Natural killer cell treated with Interleukin-12 subunit alpha and Interleukin-12 subunit beta and Interleukin-15 and Interleukin-18, amount 100 ng/mL, for 72 hours (primary cell): ENCODE measurements at regions not wholly inside any gene's neighbourhood (a gene's known extent, or its start where the extent isn't known, plus 50 kb on each side); places are given as distances from the start of the nearest gene placed in this dataset.

Experiments
- ATAC-seq, 2 donors: fragments of 150-1000 bp; cut with Tn5 transposase in 1 of 2; sonication (Bioruptor Pico), chemical (Tn5 transposase) in 1 of 2; 2 replicates each; pipeline ENCODE4 v1.10.0; 2021
- DNase-seq: peaks from one replicate; pipeline ENCODE4 v3.0.0; 2022; ENCODE audit warnings: low spot score
- H3K27ac Mint-ChIP-seq, 2 donors: 1 replicate in 1 of 2; 2 replicates in 1 of 2; pipeline ENCODE4 v1.8.0; 2022; ENCODE audit warnings: mixed read lengths in 2 of 2, mild to moderate bottlenecking in 1 of 2, moderate library complexity in 1 of 2
- H3K27me3 Mint-ChIP-seq, 2 donors: 1 replicate in 1 of 2; 2 replicates in 1 of 2; pipeline ENCODE4 v1.8.0; 2022; ENCODE audit warnings: mixed read lengths in 2 of 2
- H3K36me3 Mint-ChIP-seq: one replicate; pipeline ENCODE4 v1.8.0; 2022; ENCODE audit warnings: mixed read lengths
- H3K4me1 Mint-ChIP-seq, 2 donors: 1 replicate in 1 of 2; 2 replicates in 1 of 2; pipeline ENCODE4 v1.8.0; 2022; ENCODE audit warnings: low read depth in 2 of 2, mixed read lengths in 2 of 2, mild to moderate bottlenecking in 1 of 2
- H3K4me3 Mint-ChIP-seq: one replicate; pipeline ENCODE4 v1.8.0; 2022; ENCODE audit warnings: mixed read lengths
- H3K9me3 Mint-ChIP-seq: 2 replicates; pipeline ENCODE4 v1.8.0; 2022; ENCODE audit warnings: mixed read lengths

DNA sequence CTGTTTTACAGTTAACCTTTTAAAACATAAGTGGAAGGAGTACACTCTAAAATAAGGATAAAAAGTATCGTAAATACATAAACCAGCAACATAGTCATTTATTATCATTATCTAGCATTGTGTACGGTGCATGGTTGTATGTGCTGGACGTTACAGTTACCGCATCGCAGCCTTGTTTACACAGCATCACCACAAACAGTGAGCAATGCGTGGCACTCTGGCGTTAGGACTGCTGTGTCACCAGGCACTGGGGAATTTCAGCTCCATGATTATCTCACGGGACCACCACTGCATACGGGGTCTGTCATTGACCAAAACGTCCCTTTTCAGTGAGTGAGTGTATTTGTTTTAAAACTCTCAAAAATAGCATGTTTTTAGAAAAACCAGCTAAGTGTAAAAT, 103.0 kb upstream of the SNTG2 start:
- H3K4me3 Mint-ChIP-seq: no peak overlapping the region
- no peak for ATAC-seq

DNA sequence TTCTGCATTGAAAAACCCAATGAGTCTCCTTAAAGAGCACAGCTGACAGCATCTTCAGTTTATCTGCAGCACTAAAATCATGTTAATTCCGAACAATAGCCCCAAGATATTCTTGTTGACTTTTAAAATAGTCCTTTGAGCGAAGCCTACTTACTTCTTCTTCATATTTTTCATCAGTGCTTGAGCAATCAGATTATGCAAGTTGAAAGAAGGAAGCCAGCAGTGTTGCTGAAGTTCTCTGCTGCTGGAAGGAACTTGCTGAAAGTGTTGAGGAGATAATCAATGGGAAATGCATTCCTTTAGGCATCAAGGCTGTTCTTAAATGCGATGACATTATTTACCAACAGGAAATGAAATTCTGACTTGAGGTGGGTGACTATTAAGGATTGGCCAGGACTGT, 105.9 kb upstream of the SNTG2 start:
- no peak for DNase-seq
- H3K4me3 Mint-ChIP-seq: no peak overlapping the region
- ATAC-seq: no peak
- H3K27ac Mint-ChIP-seq: no peak overlapping the region
- H3K4me1 Mint-ChIP-seq: no peaks in the 10 kb centered on the region
- peaks cover 16 to 24% of the 10 kb centered on the region in 2 donors for H3K27me3 Mint-ChIP-seq
- H3K36me3 Mint-ChIP-seq: no peaks in the 10 kb centered on the region
- no peaks in the 10 kb centered on the region for H3K9me3 Mint-ChIP-seq

More for the DNA sequence above, 103.0 kb upstream of the SNTG2 start:
- Mint-ChIP-seq H3K4me1 (peaks cover 0 to 4% of the 10 kb centered on the region in 2 donors), H3K9me3 (no peaks in the 10 kb centered on the region), H3K36me3 (no peaks in the 10 kb centered on the region), H3K27me3 (peaks cover 9 to 17% of the 10 kb centered on the region in 2 donors), H3K27ac (no peak overlapping the region)
- no peak for DNase-seq

DNA sequence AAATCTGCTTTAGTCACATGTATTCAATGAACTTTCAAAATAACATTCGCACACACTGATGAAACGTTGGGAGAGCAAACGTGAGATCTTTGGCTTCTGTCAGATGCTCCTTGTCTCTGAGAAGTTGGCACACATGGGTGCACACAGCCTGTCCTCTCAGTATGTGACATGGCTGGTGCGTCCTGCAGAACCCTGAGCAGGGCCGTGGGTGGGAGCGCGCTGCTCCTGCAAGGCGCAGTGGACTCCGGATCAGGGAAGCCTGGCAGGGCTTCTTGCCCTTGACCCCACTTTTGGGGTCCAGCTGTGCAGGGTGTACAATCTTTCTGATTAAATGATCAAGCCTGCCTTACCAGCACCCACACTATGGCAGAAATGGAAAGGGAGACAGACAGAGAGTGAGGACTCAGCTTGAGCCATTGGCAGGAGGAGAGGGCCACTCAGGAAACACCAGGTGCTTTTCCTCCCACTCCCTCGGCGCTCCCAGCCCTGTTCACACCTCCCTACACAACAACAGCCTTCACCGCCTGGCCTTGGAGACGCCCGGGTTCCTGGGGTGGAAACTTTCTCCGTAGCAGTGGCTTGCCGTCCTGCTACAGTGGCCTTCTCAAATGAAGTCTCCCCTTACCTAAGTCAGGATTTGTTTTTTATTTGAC, 108.4 kb upstream of the SNTG2 start:
- H3K4me1 Mint-ChIP-seq: no peaks in the 10 kb centered on the region
- H3K36me3 Mint-ChIP-seq: no peaks in the 10 kb centered on the region
- H3K27me3 Mint-ChIP-seq: peaks cover 31 to 44% of the 10 kb centered on the region in 2 donors
- DNase-seq: no peak
- H3K9me3 Mint-ChIP-seq: no peaks in the 10 kb centered on the region
- H3K4me3 Mint-ChIP-seq: no peak overlapping the region
- ATAC-seq: no peak
- H3K27ac Mint-ChIP-seq: no peak overlapping the region

DNA sequence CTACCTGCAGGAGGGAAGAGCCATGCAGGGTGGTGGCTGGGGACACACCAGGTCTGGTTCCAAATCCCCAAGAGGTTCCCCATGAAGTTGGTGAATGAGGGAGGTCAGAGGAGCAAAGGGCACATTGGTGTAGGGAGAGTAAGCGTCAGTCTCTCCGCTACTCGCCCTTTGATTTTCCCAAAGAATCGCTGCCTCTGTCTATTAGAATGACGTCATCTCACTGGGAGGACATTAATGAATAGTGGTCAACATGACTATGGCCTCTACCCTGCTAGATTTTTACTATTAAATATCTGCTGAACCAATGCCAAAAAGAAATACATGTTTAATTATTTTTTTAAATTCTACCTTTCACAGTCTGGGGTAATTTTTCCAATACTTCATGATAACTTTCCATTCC, 109.6 kb upstream of the SNTG2 start:
- Mint-ChIP-seq H3K27me3 (peaks cover 33 to 44% of the 10 kb centered on the region in 2 donors), H3K4me3 (no peak overlapping the region), H3K4me1 (no peaks in the 10 kb centered on the region)

DNA sequence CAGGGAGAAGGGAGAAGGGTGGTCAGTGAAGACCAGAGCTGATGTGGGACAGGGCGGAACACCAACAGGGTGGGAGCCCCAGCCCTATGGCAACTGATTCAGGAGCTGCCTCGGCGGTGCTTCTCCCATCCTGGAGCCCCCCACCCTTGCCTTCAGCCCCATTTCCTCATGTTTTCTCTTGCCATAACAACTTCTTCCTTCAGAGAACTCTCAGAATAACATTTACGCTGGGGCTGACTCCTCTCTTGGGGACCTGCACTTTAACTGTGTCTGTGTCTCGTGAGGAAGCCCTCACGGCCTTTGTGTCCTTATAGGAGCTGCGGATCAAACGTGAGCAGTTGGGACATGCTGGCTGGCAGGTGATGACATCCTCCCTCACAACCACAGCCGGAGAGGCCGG, 116.4 kb upstream of the SNTG2 start:
- peaks cover 26 to 33% of the 10 kb centered on the region in 2 donors for H3K27me3 Mint-ChIP-seq
- H3K27ac Mint-ChIP-seq: no peak overlapping the region
- no peaks in the 10 kb centered on the region for H3K9me3 Mint-ChIP-seq
- H3K4me3 Mint-ChIP-seq: no peak overlapping the region
- no peak for ATAC-seq
- peaks cover 6 to 9% of the 10 kb centered on the region in 2 donors for H3K4me1 Mint-ChIP-seq
- DNase-seq: no peak
- H3K36me3 Mint-ChIP-seq: no peaks in the 10 kb centered on the region

More for the DNA sequence above, 109.6 kb upstream of the SNTG2 start:
- H3K27ac Mint-ChIP-seq: no peak overlapping the region
- no peaks in the 10 kb centered on the region for H3K9me3 Mint-ChIP-seq
- no peak for ATAC-seq
- no peak for DNase-seq
- no peaks in the 10 kb centered on the region for H3K36me3 Mint-ChIP-seq

DNA sequence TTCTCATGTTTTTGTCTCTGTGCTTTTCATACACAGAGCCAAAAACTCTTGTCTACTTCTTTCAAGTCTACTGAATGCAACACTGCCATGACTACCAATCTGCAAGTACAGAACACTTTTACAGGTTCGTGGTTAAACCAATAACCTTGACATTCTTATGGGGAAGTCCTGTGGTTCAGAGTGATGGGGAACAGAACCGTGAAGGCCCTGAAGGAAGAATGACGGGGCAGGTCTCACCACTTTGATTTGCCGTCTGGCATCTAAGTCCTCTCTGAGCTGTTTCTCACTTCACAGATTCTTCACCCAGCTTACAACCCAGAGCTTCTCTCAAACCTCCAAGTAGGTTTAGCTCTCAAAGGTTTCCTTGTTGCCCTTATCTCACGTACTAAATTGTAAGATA, 117.5 kb upstream of the SNTG2 start:
- Mint-ChIP-seq H3K27me3 (peaks cover 19 to 25% of the 10 kb centered on the region in 2 donors), H3K9me3 (no peaks in the 10 kb centered on the region), H3K4me3 (no peak overlapping the region), H3K36me3 (no peaks in the 10 kb centered on the region), H3K4me1 (peaks cover 6 to 9% of the 10 kb centered on the region in 2 donors), H3K27ac (no peak overlapping the region)
- DNase-seq: no peak
- peak in 1 of 2 donors; percentile 27 for ATAC-seq

DNA sequence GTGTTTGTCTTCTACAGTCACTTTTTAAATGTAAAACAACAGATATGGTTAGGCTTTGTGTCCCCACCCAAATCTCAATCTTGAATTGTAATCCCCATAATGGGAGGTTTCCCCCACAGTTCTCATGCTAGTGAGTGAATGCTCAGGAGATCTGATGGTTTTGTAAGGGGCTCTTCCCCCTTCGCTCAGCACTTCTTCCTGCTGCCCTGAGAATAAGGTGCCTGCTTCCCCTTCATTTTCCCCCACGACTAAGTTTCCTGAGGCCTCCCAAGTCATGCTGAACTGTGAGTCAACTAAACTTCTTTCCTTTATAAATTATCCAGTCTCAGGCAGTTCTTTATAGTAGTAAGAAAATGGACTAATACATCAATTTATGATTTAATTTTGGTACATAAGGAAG, 118.0 kb upstream of the SNTG2 start:
- H3K4me3 Mint-ChIP-seq: no peak overlapping the region
- H3K9me3 Mint-ChIP-seq: no peaks in the 10 kb centered on the region
- H3K4me1 Mint-ChIP-seq: peaks cover 6 to 9% of the 10 kb centered on the region in 2 donors
- H3K36me3 Mint-ChIP-seq: no peaks in the 10 kb centered on the region
- ATAC-seq (no peak), DNase-seq (no peak)
- no peak overlapping the region for H3K27ac Mint-ChIP-seq
- H3K27me3 Mint-ChIP-seq: peaks cover 14 to 19% of the 10 kb centered on the region in 2 donors

DNA sequence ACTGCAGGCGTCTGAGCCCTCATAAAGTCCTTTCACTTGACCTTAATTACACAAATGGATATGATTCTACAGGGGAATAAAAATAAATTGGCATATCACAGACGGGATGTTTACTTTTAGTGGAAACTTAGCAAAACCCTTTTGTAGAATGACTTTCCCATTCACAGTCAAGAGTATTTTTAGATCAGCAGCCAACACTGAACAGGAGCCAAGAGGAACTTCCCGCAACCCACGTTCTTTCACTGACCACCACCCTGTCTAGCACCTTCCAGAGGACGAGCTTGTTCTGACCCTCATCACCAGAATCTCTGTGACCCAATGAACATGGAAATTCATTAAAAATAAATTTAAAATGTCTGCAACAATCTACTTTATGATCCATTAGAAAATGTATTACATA, 119.0 kb upstream of the SNTG2 start:
- H3K27me3 Mint-ChIP-seq: peaks cover 14 to 19% of the 10 kb centered on the region in 2 donors
- H3K9me3 Mint-ChIP-seq: no peaks in the 10 kb centered on the region
- no peak overlapping the region for H3K4me3 Mint-ChIP-seq
- no peak overlapping the region for H3K27ac Mint-ChIP-seq
- DNase-seq (no peak), ATAC-seq (no peak)
- no peaks in the 10 kb centered on the region for H3K36me3 Mint-ChIP-seq
- H3K4me1 Mint-ChIP-seq: peaks cover 6 to 9% of the 10 kb centered on the region in 2 donors

DNA sequence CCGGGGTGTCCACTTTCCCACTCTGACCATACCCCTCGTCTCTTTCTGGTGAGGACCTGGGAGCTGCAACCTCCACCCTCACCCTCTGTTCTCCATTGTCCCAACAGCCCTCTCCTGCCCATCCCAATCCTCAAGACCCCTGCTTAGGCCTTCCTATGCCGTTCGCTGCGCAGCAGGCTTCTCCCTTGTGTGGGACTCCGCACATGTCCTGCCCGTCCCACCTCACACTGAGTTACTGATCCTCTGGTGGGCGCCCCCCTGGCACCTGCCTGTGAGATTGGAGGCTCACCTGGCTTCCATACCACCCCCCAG, 119.5 kb upstream of the SNTG2 start:
- DNase-seq (no peak), ATAC-seq (peak in 1 of 2 donors; percentile 24)
- H3K4me3 Mint-ChIP-seq: no peak overlapping the region
- no peak overlapping the region for H3K27ac Mint-ChIP-seq
- H3K4me1 Mint-ChIP-seq: peaks cover 6 to 9% of the 10 kb centered on the region in 2 donors
- H3K27me3 Mint-ChIP-seq: peaks cover 12 to 19% of the 10 kb centered on the region in 2 donors
- no peaks in the 10 kb centered on the region for H3K9me3 Mint-ChIP-seq
- no peaks in the 10 kb centered on the region for H3K36me3 Mint-ChIP-seq

DNA sequence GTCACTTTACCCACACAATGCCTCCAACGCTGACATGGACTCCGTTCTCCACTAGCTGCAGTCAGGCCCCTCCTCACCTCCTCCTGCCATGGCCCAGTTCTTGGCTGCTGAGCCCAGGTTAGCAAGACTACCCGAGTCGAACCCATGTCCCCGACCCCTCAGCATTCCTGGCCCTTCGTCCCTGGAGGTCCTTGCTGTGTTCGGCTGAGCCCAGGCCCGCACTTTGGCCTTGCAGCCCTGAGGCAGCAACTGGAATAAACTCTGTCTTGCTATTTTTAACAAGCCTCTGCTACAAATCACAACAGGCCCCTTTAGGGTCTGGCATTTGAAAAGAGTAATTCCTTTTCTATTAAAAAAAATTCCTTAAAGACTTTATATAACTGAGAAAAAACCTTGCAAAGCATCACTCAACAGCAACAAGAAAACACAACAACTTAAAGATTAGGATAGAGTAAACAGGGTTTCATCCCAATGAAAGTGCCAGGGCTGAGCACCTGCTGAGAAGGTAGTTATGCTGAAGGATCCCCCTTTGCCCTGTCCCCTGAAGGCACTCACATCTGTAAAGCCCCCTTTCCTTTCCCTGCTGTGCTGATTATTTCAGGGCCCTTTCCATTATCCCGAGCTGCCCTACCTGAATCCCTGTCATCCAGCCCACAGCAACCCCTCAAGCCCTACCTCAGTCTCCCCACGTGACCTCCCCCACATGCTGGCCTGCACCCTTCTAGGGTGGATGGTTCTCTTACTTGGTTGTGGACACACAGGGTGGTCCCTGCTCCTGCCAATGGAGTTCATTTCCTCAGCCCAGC, 120.0 kb upstream of the SNTG2 start:
- Mint-ChIP-seq H3K27ac (no peak overlapping the region), H3K9me3 (no peaks in the 10 kb centered on the region), H3K36me3 (no peaks in the 10 kb centered on the region), H3K4me1 (peaks cover 6 to 9% of the 10 kb centered on the region in 2 donors), H3K27me3 (peaks cover 12 to 19% of the 10 kb centered on the region in 2 donors), H3K4me3 (no peak overlapping the region)
- ATAC-seq (peak in 1 of 2 donors; percentile 40), DNase-seq (no peak)

DNA sequence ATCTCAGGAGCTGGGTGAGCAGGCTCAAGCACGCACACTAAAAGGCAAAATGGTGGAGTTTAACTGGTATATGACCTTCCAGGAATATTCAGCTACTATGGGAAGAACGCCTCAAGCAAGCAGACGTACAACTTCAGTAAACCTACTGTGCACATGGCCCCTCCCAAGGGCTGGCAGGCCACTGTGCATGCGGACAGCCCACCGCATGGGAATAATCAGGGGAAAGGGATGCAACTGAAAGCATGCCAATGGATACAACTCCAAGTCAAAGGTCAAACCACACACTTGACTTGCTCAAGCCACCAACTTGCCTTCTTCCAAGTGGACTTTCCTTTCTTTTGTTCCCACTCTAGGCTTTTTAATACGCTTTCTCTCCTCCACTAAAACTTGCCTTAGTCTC, 121.6 kb upstream of the SNTG2 start:
- no peak overlapping the region for H3K4me3 Mint-ChIP-seq
- H3K27me3 Mint-ChIP-seq: peaks cover 19 to 20% of the 10 kb centered on the region in 2 donors
- no peaks in the 10 kb centered on the region for H3K9me3 Mint-ChIP-seq
- ATAC-seq: no peak
- no peak for DNase-seq
- H3K4me1 Mint-ChIP-seq: peaks cover 6 to 9% of the 10 kb centered on the region in 2 donors
- no peak overlapping the region for H3K27ac Mint-ChIP-seq
- no peaks in the 10 kb centered on the region for H3K36me3 Mint-ChIP-seq

DNA sequence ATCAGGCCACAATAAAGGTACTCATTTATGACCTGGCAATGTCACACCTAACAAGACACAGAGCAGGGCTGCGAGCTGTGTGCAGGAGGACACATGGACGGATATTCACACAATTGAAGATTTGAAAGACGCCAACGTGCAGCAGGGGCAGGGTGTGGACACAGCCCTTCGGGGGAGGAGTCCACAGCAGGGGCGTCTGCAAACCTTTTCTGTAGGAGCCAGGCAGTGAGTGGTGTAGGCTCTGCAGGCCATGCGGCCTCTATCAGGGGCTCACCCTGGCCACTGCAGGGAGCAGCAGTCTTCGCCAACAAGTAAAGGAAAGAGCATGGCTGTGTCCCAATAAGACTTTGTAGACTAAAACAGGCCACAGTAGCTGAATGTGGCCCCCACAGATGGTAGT, 125.7 kb upstream of the SNTG2 start:
- ATAC-seq: peak in 1 of 2 donors; percentile 40
- H3K4me1 Mint-ChIP-seq: no peaks in the 10 kb centered on the region
- peaks cover 9 to 10% of the 10 kb centered on the region in 2 donors for H3K27me3 Mint-ChIP-seq
- H3K9me3 Mint-ChIP-seq: no peaks in the 10 kb centered on the region
- no peak overlapping the region for H3K27ac Mint-ChIP-seq
- H3K4me3 Mint-ChIP-seq: no peak overlapping the region
- H3K36me3 Mint-ChIP-seq: no peaks in the 10 kb centered on the region
- DNase-seq: no peak

DNA sequence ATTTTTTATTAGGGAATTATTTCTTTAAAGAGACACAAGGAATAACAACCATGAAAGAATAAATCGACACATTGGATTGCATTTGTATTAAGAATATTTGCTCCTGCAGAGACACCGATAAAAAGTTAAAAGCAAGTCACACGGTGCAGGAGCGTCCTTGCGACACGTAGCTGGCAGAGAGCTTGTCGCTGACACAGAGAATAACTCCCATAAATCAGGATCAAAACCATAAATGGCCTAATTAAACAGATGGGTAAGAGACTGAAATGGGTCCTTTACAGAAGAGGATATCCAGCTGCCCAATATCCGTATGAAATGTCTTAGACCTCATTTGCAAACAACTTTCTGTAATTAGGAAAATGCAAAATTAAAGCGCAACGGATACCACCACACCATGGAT, 126.1 kb upstream of the SNTG2 start:
- ATAC-seq: no peak
- Mint-ChIP-seq H3K36me3 (no peaks in the 10 kb centered on the region), H3K4me3 (no peak overlapping the region)

DNA sequence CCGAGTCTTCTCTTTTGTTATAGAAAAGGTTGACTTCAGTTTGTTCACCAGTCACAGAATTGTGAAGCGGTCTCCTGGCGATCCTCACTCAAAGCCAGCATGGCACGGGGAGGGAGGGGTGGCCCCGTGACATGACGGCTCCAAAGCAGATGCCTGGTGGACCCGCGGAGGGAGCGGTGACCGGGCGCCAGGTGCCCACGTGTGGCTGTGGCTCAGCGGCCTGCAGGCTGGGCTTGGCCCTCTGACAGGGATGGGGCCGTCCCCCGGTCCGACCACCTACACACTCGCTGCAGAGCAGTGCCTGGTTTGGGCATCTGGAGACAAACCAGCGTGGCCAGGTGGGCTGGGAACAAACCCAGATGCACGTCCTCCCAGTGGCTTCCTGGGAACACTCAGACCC, 129.1 kb upstream of the SNTG2 start:
- no peak for DNase-seq
- ATAC-seq: no peak
- Mint-ChIP-seq H3K4me1 (no peaks in the 10 kb centered on the region), H3K4me3 (no peak overlapping the region), H3K36me3 (no peaks in the 10 kb centered on the region), H3K9me3 (no peaks in the 10 kb centered on the region), H3K27me3 (peaks cover 0 to 8% of the 10 kb centered on the region in 2 donors), H3K27ac (no peak overlapping the region)

More for the DNA sequence above, 126.1 kb upstream of the SNTG2 start:
- peaks cover 5 to 10% of the 10 kb centered on the region in 2 donors for H3K27me3 Mint-ChIP-seq
- DNase-seq: no peak
- H3K4me1 Mint-ChIP-seq: no peaks in the 10 kb centered on the region
- no peaks in the 10 kb centered on the region for H3K9me3 Mint-ChIP-seq
- H3K27ac Mint-ChIP-seq: no peak overlapping the region
